HepG2 (cell line): ENCODE measurements at regions not wholly inside any gene's neighbourhood (a gene's known extent, or its start where the extent isn't known, plus 50 kb on each side); places are given as distances from the start of the nearest gene placed in this dataset.
"Not testable (repeated sequence)": the region's sequence is repeated elsewhere in the genome, so short reads cannot be mapped to it uniquely, and the experiment has no call there.

Experiments used
- ATAC-seq: fragments of 200-7000 bp; cut with Tn5 transposase; 3 replicates; pipeline ENCODE4 v1.9.1; 2020; ENCODE audit warnings: mild to moderate bottlenecking, moderate library complexity
- BruUV-seq: library from RNA; stranded (reverse); fragments of 400-500 nt; replicated peaks from 2 replicates; lab custom pipeline; 2021; lab: Mats Ljungman, UMichigan
- CTCF ChIA-PET: fragments of 300-600 bp; formaldehyde crosslinking; extraction: SDS; loops from one replicate; lab custom pipeline; 2021; ENCODE audit warnings: low total read pairs, inconsistent platforms, low intra/inter-chr PET ratio; lab: Yijun Ruan, JAX
- POLR2A ChIA-PET: fragments of 350-600 bp; sonication (Branson Sonifier 250); formaldehyde crosslinking; loops from one replicate; lab custom pipeline; 2020; ENCODE audit warnings: antibody characterized with exemption, inconsistent platforms; lab: Yijun Ruan, JAX
- DNase-seq: peaks from one replicate; pipeline ENCODE4 v3.0.0-alpha.2; 2015; ENCODE audit warnings: low spot score
- FAIRE-seq: peaks from 3 replicates; lab custom pipeline; 2011; peaks lifted over from hg19 to GRCh38; lab: Jason Lieb, UNC
- H2AFZ ChIP-seq: one replicate; pipeline ENCODE4 v1.6.1; 2011; ENCODE audit warnings: low read length, inconsistent platforms
- H3K27ac ChIP-seq: fragments of 300-600 bp; 3 replicates; pipeline ENCODE4 v1.8.0; 2011; ENCODE audit warnings: mixed run types, mild to moderate bottlenecking, mixed read lengths, low read length, inconsistent platforms; ENCODE audit not compliant: insufficient read depth; ENCODE audit errors: extremely low read length
- H3K27me3 ChIP-seq, 2 experiments: fragments of 200-600 bp in 1 of 2; 2 replicates in 1 of 2; 3 replicates in 1 of 2; pipeline versions ENCODE4 v1.6.0 to v1.8.0; 2011; ENCODE audit warnings: low read length in 2 of 2, mild to moderate bottlenecking in 2 of 2, moderate library complexity in 2 of 2, inconsistent platforms in 1 of 2; ENCODE audit not compliant: insufficient read depth in 2 of 2, control insufficient read depth in 1 of 2
- H3K36me3 ChIP-seq, 2 experiments: fragments of 200-600 bp in 1 of 2; replicated peaks in 1 of 2; 2 replicates in 1 of 2; 3 replicates in 1 of 2; pipeline versions ENCODE4 v1.5.1 to v1.8.0; 2011; ENCODE audit warnings: low read length in 2 of 2, inconsistent platforms in 1 of 2; ENCODE audit not compliant: insufficient read depth in 2 of 2, control insufficient read depth in 1 of 2
- H3K4me1 ChIP-seq: 2 replicates; pipeline ENCODE4 v1.5.1; 2012; ENCODE audit warnings: low read length, inconsistent platforms; ENCODE audit not compliant: insufficient read depth
- H3K4me2 ChIP-seq: 2 replicates; pipeline ENCODE4 v1.6.0; 2011; ENCODE audit warnings: low read depth, low read length, inconsistent platforms
- H3K4me3 ChIP-seq, 3 experiments: fragments of 200-600 bp in 1 of 3; sonication (generic), shearing (Covaris generic) in 1 of 3; replicated peaks in 1 of 3; 2 replicates each; pipeline ENCODE4 v1.5.1; 2011 to 2016; ENCODE audit warnings: low read length in 3 of 3, inconsistent platforms in 2 of 3, low read depth in 2 of 3, mild to moderate bottlenecking in 2 of 3, control low read depth in 1 of 3, mixed read lengths in 1 of 3; ENCODE audit not compliant: insufficient read depth in 1 of 3
- H3K79me2 ChIP-seq: one replicate; pipeline ENCODE4 v1.6.1; 2011; ENCODE audit warnings: low read length, inconsistent platforms; ENCODE audit not compliant: insufficient read depth
- H3K9ac ChIP-seq: 2 replicates; pipeline ENCODE4 v1.6.0; 2011; ENCODE audit warnings: mild to moderate bottlenecking, low read depth, low read length, inconsistent platforms; ENCODE audit not compliant: insufficient read depth
- H3K9me3 ChIP-seq: 2 replicates; pipeline ENCODE4 v1.5.1; 2012; ENCODE audit warnings: mild to moderate bottlenecking, low read length
- H4K20me1 ChIP-seq: 2 replicates; pipeline ENCODE4 v1.6.0; 2011; ENCODE audit warnings: inconsistent platforms, mild to moderate bottlenecking, low read length, moderate library complexity; ENCODE audit not compliant: insufficient read depth
- MEF2D ChIP-seq: sonication (generic); formaldehyde crosslinking; IDR thresholded peaks from 2 replicates; pipeline ENCODE4 v1.5.1; 2020; ENCODE audit warnings: mild to moderate bottlenecking, missing genetic modification reagents
- ONECUT2 ChIP-seq: sonication (generic); formaldehyde crosslinking; IDR thresholded peaks from 2 replicates; pipeline ENCODE4 v1.4.0; 2020; ENCODE audit warnings: missing genetic modification reagents
- RAD21 ChIP-seq: fragments of 450-650 bp; formaldehyde crosslinking; IDR thresholded peaks from 2 replicates; pipeline ENCODE4 v1.5.0; 2020; ENCODE audit warnings: mild to moderate bottlenecking
- TBL1XR1 ChIP-seq: fragments of 150-350 bp; IDR thresholded peaks from 2 replicates; pipeline ENCODE4 v1.6.1; 2014; ENCODE audit warnings: borderline replicate concordance, low read length; ENCODE audit not compliant: partially characterized antibody
- TOE1 ChIP-seq: sonication (generic); formaldehyde crosslinking; IDR thresholded peaks from 2 replicates; pipeline ENCODE4 v1.4.0; 2020; ENCODE audit warnings: mild to moderate bottlenecking, missing genetic modification reagents
- ZNF629 ChIP-seq: sonication (generic); formaldehyde crosslinking; conservative IDR thresholded peaks from 2 replicates; pipeline ENCODE4 v1.5.0; 2020; ENCODE audit warnings: missing genetic modification reagents
- WGBS: methylation state at CpG from one replicate; pipeline ENCODE4 v1.1.6; 2017; ENCODE audit warnings: low lambda C conversion rate; 5-methylcytosine and 5-hydroxymethylcytosine counted together
- in situ Hi-C: cut with HindIII; loops from 2 replicates; pipeline ENCODE4 v1.10.0; 2017; ENCODE audit warnings: low pct_unique_long_range_greater_than_20kb; ENCODE audit not compliant: extremely low pct_ligation_motif_present
- intact Hi-C: fragments of 100-400 bp; cut with micrococcal nuclease; formaldehyde crosslinking; loops from one replicate; pipeline ENCODE4 v1.10.0; 2022; ENCODE audit not compliant: unreplicated experiment
- TF ChIP-seq, protein P1 (sequence below): sonication (generic); formaldehyde crosslinking; IDR thresholded peaks from 2 replicates; pipeline ENCODE4 v1.4.0; 2020; ENCODE audit warnings: missing genetic modification reagents

DNA sequence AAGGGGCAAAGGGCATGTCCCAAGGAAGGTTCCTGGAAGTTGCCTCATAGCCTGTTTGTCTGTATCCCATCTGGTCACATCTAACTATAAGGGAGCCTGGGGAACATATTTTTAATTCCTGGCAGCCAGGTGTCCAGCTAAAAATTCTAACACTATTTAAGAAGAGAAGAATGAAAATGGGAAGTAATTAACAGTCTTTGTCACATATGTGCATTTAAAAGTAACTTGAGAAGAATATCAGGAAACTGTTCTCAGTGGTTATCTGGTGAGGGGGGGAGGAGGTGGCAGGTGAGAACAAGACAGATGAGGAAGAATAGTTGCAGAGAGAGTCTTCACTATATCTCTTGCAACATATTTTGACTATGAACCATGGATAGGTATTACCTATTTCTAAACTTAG lies 75.5 kb upstream of the ELOVL5 start (continued):
- TF ChIP-seq TBL1XR1 (no peak), TOE1 (CRISPR knock-in tag) (no peak), ONECUT2 (CRISPR knock-in tag) (no peak), ZNF629 (no peak), MEF2D (no peak)
- TF ChIP-seq, protein P1, sequence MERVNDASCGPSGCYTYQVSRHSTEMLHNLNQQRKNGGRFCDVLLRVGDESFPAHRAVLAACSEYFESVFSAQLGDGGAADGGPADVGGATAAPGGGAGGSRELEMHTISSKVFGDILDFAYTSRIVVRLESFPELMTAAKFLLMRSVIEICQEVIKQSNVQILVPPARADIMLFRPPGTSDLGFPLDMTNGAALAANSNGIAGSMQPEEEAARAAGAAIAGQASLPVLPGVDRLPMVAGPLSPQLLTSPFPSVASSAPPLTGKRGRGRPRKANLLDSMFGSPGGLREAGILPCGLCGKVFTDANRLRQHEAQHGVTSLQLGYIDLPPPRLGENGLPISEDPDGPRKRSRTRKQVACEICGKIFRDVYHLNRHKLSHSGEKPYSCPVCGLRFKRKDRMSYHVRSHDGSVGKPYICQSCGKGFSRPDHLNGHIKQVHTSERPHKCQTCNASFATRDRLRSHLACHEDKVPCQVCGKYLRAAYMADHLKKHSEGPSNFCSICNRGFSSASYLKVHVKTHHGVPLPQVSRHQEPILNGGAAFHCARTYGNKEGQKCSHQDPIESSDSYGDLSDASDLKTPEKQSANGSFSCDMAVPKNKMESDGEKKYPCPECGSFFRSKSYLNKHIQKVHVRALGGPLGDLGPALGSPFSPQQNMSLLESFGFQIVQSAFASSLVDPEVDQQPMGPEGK (CRISPR knock-in tag), result no peak

DNA sequence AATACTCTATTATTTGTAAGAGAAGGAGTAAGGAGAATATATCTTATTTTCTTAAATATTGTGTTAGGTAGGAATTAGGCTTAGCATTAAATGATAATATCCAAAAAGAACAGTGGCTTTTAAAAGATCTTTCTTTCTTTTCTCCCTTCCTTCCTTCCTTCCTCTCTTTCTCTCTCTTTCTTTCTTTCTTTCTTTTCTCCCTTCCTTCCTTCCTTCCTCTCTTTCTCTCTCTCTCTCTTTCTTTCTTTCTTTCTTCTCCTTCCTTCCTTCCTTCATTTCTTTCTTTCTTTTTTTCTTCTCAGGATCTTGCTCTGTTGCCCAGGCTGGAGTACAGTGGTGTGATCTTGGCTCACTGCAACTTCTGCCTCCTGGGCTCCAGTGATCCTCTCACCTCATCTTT lies 74.8 kb upstream of the ELOVL5 start:
- DNase-seq, intact Hi-C loops, H3K27me3 ChIP-seq, H3K36me3 ChIP-seq, H3K9ac ChIP-seq, H3K9me3 ChIP-seq, BruUV-seq, in situ Hi-C loops, ATAC-seq, POLR2A ChIA-PET, H4K20me1 ChIP-seq, CTCF ChIA-PET, H3K4me3 ChIP-seq, H3K27ac ChIP-seq, H3K79me2 ChIP-seq, H2AFZ ChIP-seq, H3K4me2 ChIP-seq, FAIRE-seq, H3K4me1 ChIP-seq: not testable (repeated sequence)

DNA sequence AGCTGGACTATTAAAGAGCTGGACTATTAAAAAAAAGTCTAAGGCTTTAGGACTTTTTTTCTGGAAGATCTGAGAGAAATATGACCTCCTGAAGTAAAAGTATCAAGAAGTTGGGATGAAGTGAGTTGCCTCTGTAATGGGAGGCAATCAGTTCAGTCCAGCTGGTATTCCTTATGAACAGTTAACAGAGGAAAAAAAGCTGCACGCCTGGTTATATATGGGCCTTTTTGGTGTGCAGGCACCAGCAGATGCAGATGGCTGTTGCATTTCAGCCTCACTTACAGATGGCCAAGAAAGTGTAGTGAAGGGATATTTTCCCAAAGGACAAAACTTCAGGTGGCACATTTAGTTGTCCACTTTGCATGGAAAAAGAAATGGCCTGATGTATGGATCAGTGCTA lies 70.3 kb upstream of the ELOVL5 start:
- peaks cover 0 to 4% of the 10 kb centered on the region in 2 experiments; a peak in 1 of 5 replicates for H3K27me3 ChIP-seq
- H3K27ac ChIP-seq, result no peak overlapping the region
- no peak overlapping the region for H3K4me3 ChIP-seq
- no peaks in the 10 kb centered on the region for H3K36me3 ChIP-seq
- intact Hi-C loops (no loop called here), in situ Hi-C loops (no loop called here)
- H2AFZ ChIP-seq, result no peak overlapping the region
- CTCF ChIA-PET, result no interaction called here
- H4K20me1 ChIP-seq, result no peaks in the 10 kb centered on the region
- H3K4me2 ChIP-seq, result no peak overlapping the region
- no TSS peak for BruUV-seq
- H3K4me1 ChIP-seq, result no peaks in the 10 kb centered on the region
- H3K9ac ChIP-seq, result no peak overlapping the region
- TF ChIP-seq RAD21, result no peak
- no peak for TF ChIP-seq TOE1 (CRISPR knock-in tag)
- H3K9me3 ChIP-seq, result no peaks in the 10 kb centered on the region
- WGBS, result 43% methylated on average over 1 of the region's 1 CpG
- ATAC-seq (no peak), DNase-seq (no peak), FAIRE-seq (no peak)
- H3K79me2 ChIP-seq, result no peaks in the 10 kb centered on the region
- POLR2A ChIA-PET, result no interaction called here
